Kidney epithelial cell (primary cell): ENCODE measurements at regions not wholly inside any gene's neighbourhood (a gene's known extent, or its start where the extent isn't known, plus 50 kb on each side); places are given as distances from the start of the nearest gene placed in this dataset.

Experiments used
- DNase-seq: peaks from one replicate; pipeline ENCODE4 v3.0.0-alpha.2; 2010; ENCODE audit warnings: low read depth
- H3K27me3 ChIP-seq: 2 replicates; pipeline ENCODE4 v1.6.0; 2011; ENCODE audit warnings: low read length; ENCODE audit not compliant: control insufficient read depth, insufficient read depth
- H3K36me3 ChIP-seq: 2 replicates; pipeline ENCODE4 v1.5.1; 2011; ENCODE audit warnings: low read length; ENCODE audit not compliant: control insufficient read depth, insufficient read depth
- H3K4me3 ChIP-seq: 2 replicates; pipeline ENCODE4 v1.5.1; 2011; ENCODE audit warnings: low read depth, mild to moderate bottlenecking, control low read depth, low read length
- CTCF ChIP-seq: IDR thresholded peaks from 2 replicates; pipeline ENCODE4 v1.5.1; 2011; ENCODE audit warnings: mild to moderate bottlenecking, moderate library complexity, low read length, control low read depth, inconsistent platforms; ENCODE audit not compliant: insufficient read depth, poor library complexity, severe bottlenecking

DNA sequence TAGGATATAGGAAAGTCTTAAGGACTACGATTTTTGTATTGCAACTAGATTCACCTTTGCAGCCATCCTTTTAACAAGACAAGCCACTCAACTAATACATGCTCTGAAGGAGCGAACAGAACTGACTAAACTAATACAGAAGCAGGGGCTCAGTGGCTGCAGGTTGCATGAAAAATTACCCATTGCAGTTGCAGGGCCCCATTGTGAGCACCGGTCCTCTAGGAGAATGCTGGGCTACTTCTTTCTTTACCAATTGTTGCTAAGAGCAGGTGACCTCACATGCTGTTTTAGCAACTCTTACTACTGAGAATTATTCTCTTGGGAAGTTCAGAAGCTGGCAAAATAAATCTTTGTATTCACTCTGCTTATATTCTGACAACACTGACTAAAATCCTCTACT lies 64.0 kb upstream of the ANKRD1 start:
- no peak for DNase-seq
- Histone ChIP-seq H3K4me3 (no peak overlapping the region), H3K36me3 (no peaks in the 10 kb centered on the region), H3K27me3 (no peaks in the 10 kb centered on the region)
- no peak for TF ChIP-seq CTCF

- Histone ChIP-seq H3K36me3 (no peaks in the 10 kb centered on the region), H3K4me3 (no peak overlapping the region), H3K27me3 (no peaks in the 10 kb centered on the region)
- no peak for DNase-seq
- TF ChIP-seq CTCF: no peak
Measured at GRCh38 chr10:90985321-90985933, 64.5 kb upstream of the ANKRD1 start.

GRCh38 chr10:90986136-90986760 lies 65.4 kb upstream of the ANKRD1 start:
- Histone ChIP-seq H3K4me3 (no peak overlapping the region), H3K36me3 (no peaks in the 10 kb centered on the region), H3K27me3 (no peaks in the 10 kb centered on the region)
- no peak for DNase-seq
- TF ChIP-seq CTCF: no peak

DNA sequence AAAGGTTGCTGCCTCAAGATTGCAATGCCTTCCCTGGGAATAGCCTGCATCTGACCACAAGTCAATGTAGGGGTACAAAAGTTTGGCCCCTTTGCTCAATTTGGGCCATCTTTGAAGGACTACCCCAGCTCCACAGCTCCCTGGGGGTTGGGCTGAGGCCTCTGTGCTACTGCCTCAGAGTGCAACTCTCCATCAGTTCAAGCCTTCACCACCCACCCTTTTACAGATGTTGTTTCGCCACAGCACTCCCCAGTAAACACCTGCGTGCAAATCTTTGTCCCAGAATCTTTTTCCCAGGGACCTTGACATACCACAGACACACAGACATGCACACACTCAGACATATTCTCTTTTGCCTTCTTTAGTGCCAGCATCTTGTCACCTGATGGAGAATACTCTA lies 66.0 kb upstream of the ANKRD1 start:
- no peak for DNase-seq
- Histone ChIP-seq H3K36me3 (no peaks in the 10 kb centered on the region), H3K27me3 (no peaks in the 10 kb centered on the region), H3K4me3 (no peak overlapping the region)
- TF ChIP-seq CTCF: no peak

DNA sequence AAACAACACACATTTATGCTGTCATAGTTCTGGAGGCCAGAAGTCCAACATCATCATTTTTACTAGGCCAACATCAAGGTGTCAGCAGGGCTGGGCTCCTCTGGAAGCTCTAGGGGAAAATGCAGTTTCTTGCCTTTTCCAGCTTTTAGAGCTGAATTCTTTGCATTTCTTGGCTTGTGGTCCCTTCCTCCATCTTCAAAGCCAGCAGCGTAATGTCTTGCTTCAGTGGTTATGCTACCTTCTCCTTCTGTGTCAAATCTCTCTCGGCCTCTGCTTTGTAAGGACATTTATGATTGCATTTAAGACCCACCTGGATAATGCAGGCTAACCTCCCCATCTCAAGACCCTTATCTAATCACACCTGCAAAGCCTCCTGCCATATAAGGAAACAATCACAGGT lies 66.5 kb upstream of the ANKRD1 start:
- H3K36me3 ChIP-seq: no peaks in the 10 kb centered on the region
- no peak for TF ChIP-seq CTCF
- DNase-seq: no peak
- H3K27me3 ChIP-seq: no peaks in the 10 kb centered on the region
- H3K4me3 ChIP-seq: no peak overlapping the region

DNA sequence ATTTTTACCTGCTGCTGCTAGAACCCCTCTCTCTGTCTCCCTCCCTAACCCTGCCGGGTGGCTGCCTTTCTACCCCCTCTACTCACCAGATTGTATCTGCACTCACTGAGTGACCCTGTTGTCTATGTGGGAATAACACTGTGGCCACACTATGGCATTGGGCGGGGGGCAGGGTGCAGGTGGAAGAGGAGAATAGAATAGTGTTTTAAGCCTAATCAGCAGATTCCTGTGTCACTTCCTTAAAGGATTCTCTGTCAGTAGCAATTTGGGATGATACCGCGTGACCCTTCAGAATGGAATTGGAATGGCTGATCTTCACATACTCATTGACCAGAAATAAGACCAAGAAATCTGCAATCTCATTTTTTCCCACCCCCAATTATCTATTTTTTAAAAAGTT lies 67.1 kb upstream of the ANKRD1 start:
- DNase-seq: no peak
- no peak for TF ChIP-seq CTCF
- Histone ChIP-seq H3K27me3 (no peaks in the 10 kb centered on the region), H3K36me3 (no peaks in the 10 kb centered on the region), H3K4me3 (no peak overlapping the region)
